ENCODE measurements at regions not wholly inside any gene's neighbourhood (a gene's known extent, or its start where the extent isn't known, plus 50 kb on each side); places are given as distances from the start of the nearest gene placed in this dataset.

DNA sequence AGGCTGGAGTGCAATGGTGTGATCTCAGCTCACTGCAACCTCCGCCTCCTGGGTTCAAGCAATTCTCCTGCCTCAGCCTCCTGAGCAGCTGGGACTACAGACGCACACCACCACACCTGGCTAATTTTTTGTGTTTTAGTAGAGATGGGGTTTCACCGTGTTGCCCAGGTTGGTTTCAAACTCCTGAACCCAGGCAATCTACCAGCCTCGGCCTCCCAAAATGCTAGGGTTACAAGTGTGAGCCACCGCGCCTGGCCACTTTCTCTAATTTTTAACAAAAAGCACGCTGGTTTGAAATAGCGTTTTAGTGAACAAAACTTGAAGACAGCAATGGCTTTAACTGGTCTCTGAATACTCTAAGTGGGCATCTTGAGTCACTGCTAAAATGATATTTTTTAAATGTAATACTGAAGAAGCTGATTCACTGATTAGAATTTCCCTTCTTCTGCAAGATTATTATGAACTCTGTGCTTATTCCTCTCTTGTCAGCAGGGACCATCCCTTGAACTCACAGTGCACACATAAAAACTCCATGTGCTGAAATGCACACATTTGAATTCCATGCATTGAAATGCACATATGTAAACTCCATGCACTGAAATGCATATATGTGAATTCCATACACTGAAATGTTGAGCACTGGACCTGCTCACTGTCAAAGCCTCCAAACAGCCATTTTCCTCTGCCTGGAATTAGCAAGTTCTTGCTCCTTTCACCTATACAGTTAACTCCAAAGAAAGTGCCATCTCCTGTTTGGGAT, 1411.5 kb upstream of the ACVR2A start:
- H3K4me3 ChIP-seq: no peak overlapping the region
- H3K4me1 ChIP-seq: no peaks in the 10 kb centered on the region
- no peaks in the 10 kb centered on the region for H3K27me3 ChIP-seq
- DNase-seq (ENCODE audit: low spot score in 2 of 2): no peak
- no peak for TF ChIP-seq POLR2AphosphoS5 (IDR thresholded peaks at IDR 0.05)
- no peak for TF ChIP-seq EP300 (IDR thresholded peaks at IDR 0.05)
- no peak for TF ChIP-seq POLR2A (IDR thresholded peaks at IDR 0.05)
- TF ChIP-seq, protein P1, sequence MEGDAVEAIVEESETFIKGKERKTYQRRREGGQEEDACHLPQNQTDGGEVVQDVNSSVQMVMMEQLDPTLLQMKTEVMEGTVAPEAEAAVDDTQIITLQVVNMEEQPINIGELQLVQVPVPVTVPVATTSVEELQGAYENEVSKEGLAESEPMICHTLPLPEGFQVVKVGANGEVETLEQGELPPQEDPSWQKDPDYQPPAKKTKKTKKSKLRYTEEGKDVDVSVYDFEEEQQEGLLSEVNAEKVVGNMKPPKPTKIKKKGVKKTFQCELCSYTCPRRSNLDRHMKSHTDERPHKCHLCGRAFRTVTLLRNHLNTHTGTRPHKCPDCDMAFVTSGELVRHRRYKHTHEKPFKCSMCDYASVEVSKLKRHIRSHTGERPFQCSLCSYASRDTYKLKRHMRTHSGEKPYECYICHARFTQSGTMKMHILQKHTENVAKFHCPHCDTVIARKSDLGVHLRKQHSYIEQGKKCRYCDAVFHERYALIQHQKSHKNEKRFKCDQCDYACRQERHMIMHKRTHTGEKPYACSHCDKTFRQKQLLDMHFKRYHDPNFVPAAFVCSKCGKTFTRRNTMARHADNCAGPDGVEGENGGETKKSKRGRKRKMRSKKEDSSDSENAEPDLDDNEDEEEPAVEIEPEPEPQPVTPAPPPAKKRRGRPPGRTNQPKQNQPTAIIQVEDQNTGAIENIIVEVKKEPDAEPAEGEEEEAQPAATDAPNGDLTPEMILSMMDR (IDR thresholded peaks at IDR 0.05): no peak
- 97% methylated on average over 8 of the region's 8 CpGs for WGBS
- no peaks in the 10 kb centered on the region for H3K9me3 ChIP-seq
- no peak overlapping the region for H3K27ac ChIP-seq
- no peaks in the 10 kb centered on the region for H3K36me3 ChIP-seq

DNA sequence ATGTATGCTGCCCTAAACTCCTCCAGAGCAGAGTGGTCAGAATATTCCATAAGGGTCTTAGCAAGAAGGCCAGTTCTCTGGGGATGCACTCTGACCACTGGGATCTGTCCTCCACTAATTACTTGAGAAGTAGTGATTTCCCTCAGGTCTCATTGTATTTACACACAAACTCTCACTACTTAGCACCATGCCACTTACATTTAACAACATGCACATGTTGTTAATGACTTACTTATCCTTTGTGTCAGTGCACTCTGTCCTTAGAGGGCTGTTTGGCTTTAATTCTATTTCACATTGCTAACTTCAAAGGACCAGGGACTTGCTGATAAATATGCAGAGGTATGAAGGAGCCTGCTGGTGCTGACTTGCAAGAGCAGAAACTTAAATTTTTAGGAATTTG, 1415.5 kb upstream of the ACVR2A start:
- Histone ChIP-seq H3K4me3 (no peak overlapping the region), H3K36me3 (no peaks in the 10 kb centered on the region), H3K27me3 (no peaks in the 10 kb centered on the region), H3K27ac (no peak overlapping the region), H3K9me3 (no peaks in the 10 kb centered on the region), H3K4me1 (no peaks in the 10 kb centered on the region)
- DNase-seq (ENCODE audit: low spot score in 2 of 2): no peak
- TF ChIP-seq, protein P1 (IDR thresholded peaks at IDR 0.05): no peak
- TF ChIP-seq POLR2AphosphoS5 (IDR thresholded peaks at IDR 0.05) (no peak), POLR2A (IDR thresholded peaks at IDR 0.05) (no peak), EP300 (IDR thresholded peaks at IDR 0.05) (no peak)

DNA sequence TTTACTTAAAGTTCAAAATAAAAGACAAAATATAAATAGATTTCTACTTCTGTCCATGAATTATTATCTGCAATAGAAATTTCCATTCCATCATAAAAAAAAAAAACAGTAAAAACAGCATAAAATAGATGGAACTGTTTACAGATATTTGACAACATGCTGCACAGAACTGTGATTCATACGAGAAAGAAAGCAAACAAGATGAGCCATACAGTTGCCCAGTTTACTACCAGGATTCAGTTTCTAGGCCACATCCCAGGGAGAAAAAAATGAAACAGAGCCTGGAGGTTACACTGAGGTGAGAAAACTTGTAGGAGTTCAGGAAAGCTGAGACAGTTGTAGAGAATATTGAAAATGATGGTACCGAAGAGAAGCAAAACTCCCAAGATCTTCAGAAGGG, 1426.9 kb upstream of the ACVR2A start:
- H3K4me3 ChIP-seq: no peak overlapping the region
- 80% methylated on average over 2 of the region's 2 CpGs for WGBS
- H3K4me1 ChIP-seq: no peaks in the 10 kb centered on the region
- no peaks in the 10 kb centered on the region for H3K9me3 ChIP-seq
- no peak overlapping the region for H3K27ac ChIP-seq
- TF ChIP-seq POLR2AphosphoS5 (IDR thresholded peaks at IDR 0.05) (no peak), EP300 (IDR thresholded peaks at IDR 0.05) (no peak), POLR2A (IDR thresholded peaks at IDR 0.05) (no peak)
- TF ChIP-seq, protein P1 (IDR thresholded peaks at IDR 0.05): no peak
- no peaks in the 10 kb centered on the region for H3K27me3 ChIP-seq
- no peaks in the 10 kb centered on the region for H3K36me3 ChIP-seq
- no peak for DNase-seq (ENCODE audit: low spot score in 2 of 2)

DNA sequence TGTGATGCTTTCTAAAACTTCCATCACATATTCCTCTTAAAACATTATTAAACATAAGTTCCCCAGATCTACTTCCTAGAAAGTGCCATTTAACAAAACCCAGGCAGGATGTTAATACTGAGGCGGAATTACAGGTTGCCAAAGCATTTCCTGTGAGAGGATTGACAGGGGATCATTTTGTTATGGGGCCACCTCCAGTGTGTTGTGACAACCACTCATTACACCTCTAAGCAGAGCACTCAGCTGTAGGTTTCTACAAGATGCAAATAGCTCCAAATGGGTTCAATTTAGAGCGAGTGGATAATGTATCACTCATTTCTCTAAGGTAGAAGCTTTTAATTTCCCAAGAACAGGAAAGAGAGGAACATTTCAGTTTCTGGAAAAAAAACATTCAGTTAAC, 1429.5 kb upstream of the ACVR2A start:
- H3K27me3 ChIP-seq: no peaks in the 10 kb centered on the region
- 80% methylated on average over 2 of the region's 2 CpGs for WGBS
- TF ChIP-seq, protein P1 (IDR thresholded peaks at IDR 0.05): no peak
- TF ChIP-seq POLR2AphosphoS5 (IDR thresholded peaks at IDR 0.05) (no peak), POLR2A (IDR thresholded peaks at IDR 0.05) (no peak), EP300 (IDR thresholded peaks at IDR 0.05) (no peak)

DNA sequence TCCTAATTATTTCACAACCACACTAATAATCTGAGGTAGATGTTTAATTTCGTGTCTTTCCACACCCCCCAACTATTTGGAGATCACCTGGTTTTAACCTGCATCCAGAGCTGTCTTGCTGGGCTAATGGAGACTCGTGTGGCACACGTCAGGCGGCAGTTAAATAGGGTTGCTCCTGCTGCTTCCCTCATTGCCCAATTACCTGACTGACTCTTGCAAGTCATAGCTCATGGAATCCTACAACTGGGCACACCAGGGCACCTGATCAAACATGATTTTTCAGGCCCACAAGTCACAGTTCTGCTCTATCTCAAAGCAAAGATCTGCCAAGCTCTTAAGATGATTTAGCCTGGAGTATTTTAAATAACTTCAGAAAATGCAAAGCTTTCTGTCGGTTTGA, 1430.4 kb upstream of the ACVR2A start:
- H3K9me3 ChIP-seq: no peaks in the 10 kb centered on the region
- H3K36me3 ChIP-seq: no peaks in the 10 kb centered on the region
- DNase-seq (ENCODE audit: low spot score in 2 of 2): no peak
- no peaks in the 10 kb centered on the region for H3K27me3 ChIP-seq
- H3K27ac ChIP-seq: no peak overlapping the region
- H3K4me3 ChIP-seq: no peak overlapping the region
- no peaks in the 10 kb centered on the region for H3K4me1 ChIP-seq
- no peak for TF ChIP-seq POLR2AphosphoS5 (IDR thresholded peaks at IDR 0.05)
- TF ChIP-seq EP300 (IDR thresholded peaks at IDR 0.05): no peak
- TF ChIP-seq, protein P1 (IDR thresholded peaks at IDR 0.05): no peak
- no peak for TF ChIP-seq POLR2A (IDR thresholded peaks at IDR 0.05)
- 37% methylated on average over 5 of the region's 5 CpGs for WGBS

More for the DNA sequence above, 1429.5 kb upstream of the ACVR2A start:
- H3K27ac ChIP-seq: no peak overlapping the region
- H3K36me3 ChIP-seq: no peaks in the 10 kb centered on the region
- DNase-seq (ENCODE audit: low spot score in 2 of 2): no peak
- H3K4me3 ChIP-seq: no peak overlapping the region
- no peaks in the 10 kb centered on the region for H3K9me3 ChIP-seq
- H3K4me1 ChIP-seq: no peaks in the 10 kb centered on the region

Data from suprapubic skin (tissue), 4 donors.